ENCODE measurements at regions not wholly inside any gene's neighbourhood (a gene's known extent, or its start where the extent isn't known, plus 50 kb on each side); places are given as distances from the start of the nearest gene placed in this dataset.

DNA sequence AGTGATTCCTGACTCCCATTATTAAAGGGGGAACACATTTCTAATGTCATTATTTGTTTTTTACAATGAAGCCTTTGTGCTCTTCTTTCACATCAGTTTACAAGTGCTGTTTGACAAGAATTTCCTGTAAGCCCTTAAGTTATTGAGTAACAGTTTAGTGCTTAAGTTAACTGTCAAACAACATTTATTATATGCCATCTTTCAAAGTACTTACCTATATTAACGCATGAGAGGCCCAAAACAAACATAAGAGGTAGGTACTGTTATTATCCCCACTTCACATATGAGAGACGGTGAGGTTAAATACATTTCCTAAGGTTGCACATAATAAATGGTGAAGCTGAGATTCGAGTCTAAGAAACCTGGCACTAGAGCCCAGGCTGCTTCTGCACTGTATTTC lies 56.0 kb upstream of the MAGED1 start:
- no TSS peak for BruUV-seq (replicated peaks)
- H2AFZ ChIP-seq, result no peak overlapping the region

GRCh38 chrX:51837921-51838320 lies 55.5 kb upstream of the MAGED1 start:
- Histone ChIP-seq H3K4me1 (replicated peaks; ENCODE audit: insufficient read depth) (no peaks in the 10 kb centered on the region), H3K79me2 (ENCODE audit: low read depth) (no peaks in the 10 kb centered on the region), H3K9me2 (ENCODE audit: insufficient read depth) (no peaks in the 10 kb centered on the region), H3K36me3 (ENCODE audit: low read depth) (no peaks in the 10 kb centered on the region), H2AFZ (no peak overlapping the region), H4K20me1 (ENCODE audit: insufficient read depth) (no peaks in the 10 kb centered on the region), H3K4me2 (no peak overlapping the region), H3K4me3 (no peak overlapping the region), H3K27me3 (ENCODE audit: insufficient read depth, low read depth) (no peaks in the 10 kb centered on the region), H3K9me3 (ENCODE audit: insufficient read depth, low read depth) (no peaks in the 10 kb centered on the region; the same call in 1 of the 2 replicates), H3F3A (ENCODE audit: insufficient read depth, low read depth) (no peaks in the 10 kb centered on the region), H3K27ac (no peak overlapping the region)
- TF ChIP-seq CTCF (conservative IDR thresholded peaks at IDR 0.05) (no peak), EZH2 (IDR thresholded peaks at IDR 0.05; ENCODE audit: low read depth) (no peak)
- no peak for DNase-seq
- ChIA-PET CTCF (no interaction called here), POLR2A (ENCODE audit: unreplicated experiment) (no interaction called here)
- intact Hi-C loops (cut with micrococcal nuclease; ENCODE audit: unreplicated experiment), result loop anchor here (10.0 kb wide), 1 partner anchor 63 kb away; no protein-coding TSS in a partner anchor
- BruUV-seq (replicated peaks), result no TSS peak

More for the DNA sequence above, 56.0 kb upstream of the MAGED1 start:
- TF ChIP-seq CTCF (conservative IDR thresholded peaks at IDR 0.05) (no peak), EZH2 (IDR thresholded peaks at IDR 0.05; ENCODE audit: low read depth) (no peak)
- intact Hi-C loops (cut with micrococcal nuclease; ENCODE audit: unreplicated experiment), result loop anchor here (10.0 kb wide), 1 partner anchor 63 kb away; no protein-coding TSS in a partner anchor
- no peaks in the 10 kb centered on the region for H3K4me1 ChIP-seq (replicated peaks; ENCODE audit: insufficient read depth)
- ChIA-PET POLR2A (ENCODE audit: unreplicated experiment) (no interaction called here), CTCF (no interaction called here)
- no peak overlapping the region for H3K27ac ChIP-seq
- no peak overlapping the region for H3K4me2 ChIP-seq
- H3K27me3 ChIP-seq (ENCODE audit: insufficient read depth, low read depth), result no peaks in the 10 kb centered on the region
- H3F3A ChIP-seq (ENCODE audit: insufficient read depth, low read depth), result no peaks in the 10 kb centered on the region
- H3K4me3 ChIP-seq, result no peak overlapping the region
- H3K79me2 ChIP-seq (ENCODE audit: low read depth), result no peaks in the 10 kb centered on the region
- no peak for DNase-seq
- H4K20me1 ChIP-seq (ENCODE audit: insufficient read depth), result no peaks in the 10 kb centered on the region
- H3K9me2 ChIP-seq (ENCODE audit: insufficient read depth), result no peaks in the 10 kb centered on the region
- H3K9me3 ChIP-seq (ENCODE audit: insufficient read depth, low read depth), result no peaks in the 10 kb centered on the region; the same call in 1 of the 2 replicates
- H3K36me3 ChIP-seq (ENCODE audit: low read depth), result no peaks in the 10 kb centered on the region

All from PC-9 (cell line).